GM12892 (cell line): ENCODE measurements at regions not wholly inside any gene's neighbourhood (a gene's known extent, or its start where the extent isn't known, plus 50 kb on each side); places are given as distances from the start of the nearest gene placed in this dataset.

Experiments used
- POLR2A ChIP-seq: IDR thresholded peaks from 2 replicates; pipeline ENCODE4 v1.6.1; 2011; ENCODE audit warnings: low read depth, low read length, control low read depth
- POLR2AphosphoS5 ChIP-seq: IDR thresholded peaks from 2 replicates; pipeline ENCODE4 v1.6.1; 2011; ENCODE audit warnings: low read depth, low read length, control low read depth
- TAF1 ChIP-seq: IDR thresholded peaks from 2 replicates; pipeline ENCODE4 v1.6.1; 2011; ENCODE audit warnings: low read depth, mild to moderate bottlenecking, control low read depth, low read length, borderline replicate concordance

DNA sequence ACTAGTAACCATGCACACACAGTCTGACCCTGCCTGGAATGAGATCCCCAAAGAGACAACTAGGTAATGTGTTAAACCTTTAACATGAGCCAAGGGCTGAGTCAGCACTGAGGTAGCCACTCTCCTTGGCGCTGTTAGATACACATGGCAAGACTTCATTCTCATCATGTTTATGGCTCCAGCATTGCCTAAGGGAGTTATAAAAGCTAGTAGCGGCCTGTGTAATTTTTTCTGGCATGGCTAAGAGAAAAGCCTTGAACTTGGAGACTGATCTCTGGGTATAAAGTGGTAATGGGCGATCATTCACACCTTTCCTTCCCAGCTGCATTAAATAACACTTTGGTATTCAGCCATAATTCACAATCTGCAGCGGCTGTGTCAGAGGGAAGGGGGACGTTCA, 779.7 kb upstream of the LRRC4C start:
- TF ChIP-seq POLR2AphosphoS5 (no peak), TAF1 (no peak), POLR2A (no peak)
